ENCODE measurements at regions not wholly inside any gene's neighbourhood (a gene's known extent, or its start where the extent isn't known, plus 50 kb on each side); places are given as distances from the start of the nearest gene placed in this dataset.

- TF ChIP-seq CTCF (IDR thresholded peaks at IDR 0.05) = no peak
- no peak for TF ChIP-seq POLR2A (IDR thresholded peaks at IDR 0.05)
Measured at GRCh38 chr3:144350125-144350524, 378.5 kb downstream of the DIPK2A start.
